SK-N-SH treated with all-trans-retinoic acid at 6 μM for 48 hours (cell line): ENCODE measurements at regions not wholly inside any gene's neighbourhood (a gene's known extent, or its start where the extent isn't known, plus 50 kb on each side); places are given as distances from the start of the nearest gene placed in this dataset.

Experiments
- ARNTL ChIP-seq: fragments of 450-650 bp; formaldehyde crosslinking; IDR thresholded peaks from 2 replicates; pipeline ENCODE4 v1.5.0; 2020; ENCODE audit warnings: low read depth, mild to moderate bottlenecking, moderate library complexity, borderline replicate concordance
- BACH2 ChIP-seq: fragments of 250-450 bp; sonication (Bioruptor Pico); IDR thresholded peaks from 2 replicates; pipeline ENCODE4 v1.9.0; 2021; ENCODE audit warnings: mild to moderate bottlenecking, borderline replicate concordance
- CSDC2 ChIP-seq: fragments of 250-450 bp; sonication (Bioruptor Pico); IDR thresholded peaks from 2 replicates; pipeline ENCODE4 v1.5.0; 2020; ENCODE audit warnings: mild to moderate bottlenecking, moderate library complexity
- CSRNP3 ChIP-seq: fragments of 250-450 bp; sonication (Bioruptor Pico); IDR thresholded peaks from 2 replicates; pipeline ENCODE4 v1.5.1; 2021; ENCODE audit warnings: mild to moderate bottlenecking, moderate library complexity
- GLIS3 ChIP-seq: fragments of 250-450 bp; sonication (Bioruptor Pico); IDR thresholded peaks from 2 replicates; pipeline ENCODE4 v1.5.0; 2020; ENCODE audit warnings: mild to moderate bottlenecking, moderate library complexity
- ISL1 ChIP-seq: fragments of 250-450 bp; sonication (Bioruptor Pico); IDR thresholded peaks from 2 replicates; pipeline ENCODE4 v2.1.2; 2022; ENCODE audit warnings: mild to moderate bottlenecking, moderate library complexity
- PATZ1 ChIP-seq: fragments of 250-450 bp; sonication (Bioruptor Pico); IDR thresholded peaks from 2 replicates; pipeline ENCODE4 v1.8.0; 2020; ENCODE audit warnings: mild to moderate bottlenecking, moderate library complexity, borderline replicate concordance
- PPARA ChIP-seq: fragments of 250-450 bp; sonication (Bioruptor Pico); IDR thresholded peaks from 2 replicates; pipeline ENCODE4 v1.5.0; 2020; ENCODE audit warnings: mild to moderate bottlenecking, borderline replicate concordance
- RARB ChIP-seq: fragments of 250-450 bp; sonication (Bioruptor Pico); IDR thresholded peaks from 2 replicates; pipeline ENCODE4 v1.8.0; 2021; ENCODE audit warnings: mild to moderate bottlenecking, moderate library complexity
- SNAI2 ChIP-seq: fragments of 250-450 bp; sonication (Bioruptor Pico); IDR thresholded peaks from 2 replicates; pipeline ENCODE4 v1.5.0; 2020; ENCODE audit warnings: mild to moderate bottlenecking, moderate library complexity
- ZFP3 ChIP-seq: fragments of 250-450 bp; sonication (Bioruptor Pico); IDR thresholded peaks from 2 replicates; pipeline ENCODE4 v1.5.0; 2020; ENCODE audit warnings: mild to moderate bottlenecking, moderate library complexity
- ZFP30 ChIP-seq: fragments of 450-650 bp; formaldehyde crosslinking; IDR thresholded peaks from 2 replicates; pipeline ENCODE4 v1.5.0; 2022; ENCODE audit warnings: mild to moderate bottlenecking, moderate library complexity
- ZNF565 ChIP-seq: fragments of 450-650 bp; formaldehyde crosslinking; conservative IDR thresholded peaks from 2 replicates; pipeline ENCODE4 v1.5.0; 2020; ENCODE audit warnings: low read depth, mild to moderate bottlenecking, moderate library complexity
- ZNF70 ChIP-seq: fragments of 450-650 bp; formaldehyde crosslinking; IDR thresholded peaks from 2 replicates; pipeline ENCODE4 v1.5.0; 2020; ENCODE audit warnings: mild to moderate bottlenecking, moderate library complexity

GRCh38 chr6:122042960-122043735 is 356.3 kb upstream of the HSF2 start:
- no peak for TF ChIP-seq PATZ1 (CRISPR knock-in tag)
- TF ChIP-seq GLIS3 (CRISPR knock-in tag): no peak
- TF ChIP-seq SNAI2 (CRISPR knock-in tag): no peak
- TF ChIP-seq ARNTL: no peak
- TF ChIP-seq ZNF565 (CRISPR knock-in tag): no peak
- no peak for TF ChIP-seq ZFP30
- no peak for TF ChIP-seq ZFP3 (CRISPR knock-in tag)
- no peak for TF ChIP-seq BACH2
- no peak for TF ChIP-seq ISL1 (CRISPR knock-in tag)
- no peak for TF ChIP-seq RARB (CRISPR knock-in tag)
- TF ChIP-seq PPARA (CRISPR knock-in tag): no peak
- TF ChIP-seq CSDC2 (CRISPR knock-in tag): no peak
- TF ChIP-seq CSRNP3 (CRISPR knock-in tag): no peak
- no peak for TF ChIP-seq ZNF70 (CRISPR knock-in tag)
